Right ventricle myocardium inferior (tissue), 1 donor: ENCODE measurements at regions not wholly inside any gene's neighbourhood (a gene's known extent, or its start where the extent isn't known, plus 50 kb on each side); places are given as distances from the start of the nearest gene placed in this dataset.
A peak's percentile ranks its signal among the peaks of the same experiment; 100 is the strongest.

Experiments
- ATAC-seq: fragments of 200-7000 bp; cut with Tn5 transposase; one replicate; pipeline ENCODE4 v1.9.1; 2020; ENCODE audit warnings: mild to moderate bottlenecking, moderate library complexity
- DNase-seq: peaks from one replicate; pipeline ENCODE4 v3.0.0; 2021; ENCODE audit errors: missing footprints
- intact Hi-C: fragments of 100-400 bp; cut with DNase I; formaldehyde crosslinking; loops from one replicate; pipeline ENCODE4 v1.11.0; 2022
- donor health status: DM: no; HTN: yes; CAD: no; lungs with severe emphysema.

GRCh38 chr2:6492573-6492972 is 373.1 kb downstream of the CMPK2 start:
- ATAC-seq (no peak), DNase-seq (no peak)
- intact Hi-C loops = no loop called here

GRCh38 chr2:6493266-6493665 is 372.4 kb downstream of the CMPK2 start:
- DNase-seq = no peak
- ATAC-seq = no peak
- intact Hi-C loops = no loop called here

- DNase-seq (no peak), ATAC-seq (no peak)
- intact Hi-C loops = no loop called here
Observed at GRCh38 chr2:6493669-6494068, 372.0 kb downstream of the CMPK2 start.

- DNase-seq (peak; percentile 74), ATAC-seq (no peak)
- intact Hi-C loops = no loop called here
Observed at GRCh38 chr2:6495466-6495865, 370.2 kb downstream of the CMPK2 start.

GRCh38 chr2:6496376-6496775 is 369.3 kb downstream of the CMPK2 start:
- intact Hi-C loops = no loop called here
- DNase-seq = no peak
- no peak for ATAC-seq

GRCh38 chr2:6497048-6497447 is 368.7 kb downstream of the CMPK2 start:
- ATAC-seq = no peak
- intact Hi-C loops = no loop called here
- no peak for DNase-seq

GRCh38 chr2:6498841-6499240 is 366.9 kb downstream of the CMPK2 start:
- DNase-seq (no peak), ATAC-seq (no peak)
- intact Hi-C loops = no loop called here

- DNase-seq (no peak), ATAC-seq (no peak)
- intact Hi-C loops = no loop called here
Observed at GRCh38 chr2:6499691-6500090, 366.0 kb downstream of the CMPK2 start.

GRCh38 chr2:6506361-6506794 is 359.3 kb downstream of the CMPK2 start:
- intact Hi-C loops = no loop called here
- DNase-seq (no peak), ATAC-seq (no peak)

- DNase-seq (no peak), ATAC-seq (no peak)
- intact Hi-C loops = no loop called here
Observed at GRCh38 chr2:6506859-6507258, 358.8 kb downstream of the CMPK2 start.

GRCh38 chr2:6510532-6510931 is 355.2 kb downstream of the CMPK2 start:
- ATAC-seq (no peak), DNase-seq (no peak)
- intact Hi-C loops = no loop called here

GRCh38 chr2:6512589-6512988 is 353.1 kb downstream of the CMPK2 start:
- no peak for ATAC-seq
- DNase-seq = no peak
- intact Hi-C loops = no loop called here

GRCh38 chr2:6516674-6517073 is 349.0 kb downstream of the CMPK2 start:
- intact Hi-C loops = no loop called here
- DNase-seq = no peak
- no peak for ATAC-seq

GRCh38 chr2:6518361-6518760 is 347.3 kb downstream of the CMPK2 start:
- no peak for DNase-seq
- ATAC-seq = no peak
- intact Hi-C loops = no loop called here

GRCh38 chr2:6523476-6523875 is 342.2 kb downstream of the CMPK2 start:
- intact Hi-C loops = no loop called here
- ATAC-seq = no peak
- DNase-seq = no peak

GRCh38 chr2:6524691-6525474 is 340.8 kb downstream of the CMPK2 start:
- no peak for ATAC-seq

GRCh38 chr2:6525475-6525964 is 340.2 kb downstream of the CMPK2 start:
- intact Hi-C loops = no loop called here
- no peak for DNase-seq
- no peak for ATAC-seq

More at GRCh38 chr2:6524691-6525474, 340.8 kb downstream of the CMPK2 start:
- no peak for DNase-seq
- intact Hi-C loops = no loop called here

GRCh38 chr2:6526093-6526824 is 339.4 kb downstream of the CMPK2 start:
- intact Hi-C loops = no loop called here
- no peak for DNase-seq
- no peak for ATAC-seq

GRCh38 chr2:6531304-6531703 is 334.4 kb downstream of the CMPK2 start:
- intact Hi-C loops = no loop called here
- ATAC-seq (no peak), DNase-seq (no peak)

- intact Hi-C loops = no loop called here
- ATAC-seq (no peak), DNase-seq (no peak)
Observed at GRCh38 chr2:6535572-6535971, 330.1 kb downstream of the CMPK2 start.
